T-helper 17 cell (primary cell): ENCODE measurements at regions not wholly inside any gene's neighbourhood (a gene's known extent, or its start where the extent isn't known, plus 50 kb on each side); places are given as distances from the start of the nearest gene placed in this dataset.
"Not testable (repeated sequence)": the region's sequence is repeated elsewhere in the genome, so short reads cannot be mapped to it uniquely, and the experiment has no call there.

Experiments
- ATAC-seq: fragments of 150-1000 bp; cut with Tn5 transposase; 2 replicates; pipeline ENCODE4 v1.10.0; 2021; ENCODE audit warnings: mild to moderate bottlenecking, moderate library complexity
- DNase-seq, 3 donors: peaks; one replicate each; pipeline versions ENCODE4 v3.0.0 to v3.0.0-alpha.2; 2020 to 2021
- H3K9me3 ChIP-seq: one replicate; pipeline ENCODE4 v1.7.0; 2013; ENCODE audit warnings: low read length, mild to moderate bottlenecking; ENCODE audit not compliant: control insufficient read depth, poor library complexity, severe bottlenecking
- H3K27ac Mint-ChIP-seq: one replicate; pipeline ENCODE4 v1.8.0; 2022; ENCODE audit warnings: mild to moderate bottlenecking, moderate library complexity, mixed read lengths
- H3K27me3 Mint-ChIP-seq: one replicate; pipeline ENCODE4 v1.8.0; 2022; ENCODE audit warnings: mixed read lengths
- H3K36me3 Mint-ChIP-seq: one replicate; pipeline ENCODE4 v1.8.0; 2022; ENCODE audit warnings: low read depth, mixed read lengths
- H3K4me1 Mint-ChIP-seq: one replicate; pipeline ENCODE4 v1.8.0; 2022; ENCODE audit warnings: mild to moderate bottlenecking, mixed read lengths
- H3K4me3 Mint-ChIP-seq: one replicate; pipeline ENCODE4 v1.8.0; 2022; ENCODE audit warnings: mild to moderate bottlenecking, moderate library complexity, mixed read lengths

DNA sequence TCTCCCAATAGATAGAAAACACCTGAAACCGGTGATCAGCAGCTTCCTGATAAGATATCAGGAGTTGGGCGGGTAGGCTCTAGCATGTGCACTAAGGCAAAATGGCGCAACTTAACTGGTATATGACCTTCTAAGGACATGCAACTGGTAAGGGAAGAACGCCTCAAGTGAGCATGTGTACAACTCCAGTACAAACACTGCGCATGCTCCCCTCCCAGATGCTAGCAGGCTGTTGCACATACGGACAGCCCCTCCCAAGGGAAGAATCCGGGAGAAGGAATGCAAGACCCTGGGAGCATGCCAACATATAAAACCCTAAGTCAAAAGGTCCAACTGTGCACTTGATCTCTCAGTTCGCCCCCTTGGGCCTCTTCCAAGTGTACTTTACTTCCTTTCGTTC lies 110.8 kb downstream of the TSEN15 start:
- no peaks in the 10 kb centered on the region for H3K4me1 Mint-ChIP-seq
- H3K9me3 ChIP-seq: no peaks in the 10 kb centered on the region
- DNase-seq: no peak
- no peak overlapping the region for H3K4me3 Mint-ChIP-seq
- no peak overlapping the region for H3K27ac Mint-ChIP-seq
- no peak for ATAC-seq
- H3K27me3 Mint-ChIP-seq: no peaks in the 10 kb centered on the region
- no peaks in the 10 kb centered on the region for H3K36me3 Mint-ChIP-seq

DNA sequence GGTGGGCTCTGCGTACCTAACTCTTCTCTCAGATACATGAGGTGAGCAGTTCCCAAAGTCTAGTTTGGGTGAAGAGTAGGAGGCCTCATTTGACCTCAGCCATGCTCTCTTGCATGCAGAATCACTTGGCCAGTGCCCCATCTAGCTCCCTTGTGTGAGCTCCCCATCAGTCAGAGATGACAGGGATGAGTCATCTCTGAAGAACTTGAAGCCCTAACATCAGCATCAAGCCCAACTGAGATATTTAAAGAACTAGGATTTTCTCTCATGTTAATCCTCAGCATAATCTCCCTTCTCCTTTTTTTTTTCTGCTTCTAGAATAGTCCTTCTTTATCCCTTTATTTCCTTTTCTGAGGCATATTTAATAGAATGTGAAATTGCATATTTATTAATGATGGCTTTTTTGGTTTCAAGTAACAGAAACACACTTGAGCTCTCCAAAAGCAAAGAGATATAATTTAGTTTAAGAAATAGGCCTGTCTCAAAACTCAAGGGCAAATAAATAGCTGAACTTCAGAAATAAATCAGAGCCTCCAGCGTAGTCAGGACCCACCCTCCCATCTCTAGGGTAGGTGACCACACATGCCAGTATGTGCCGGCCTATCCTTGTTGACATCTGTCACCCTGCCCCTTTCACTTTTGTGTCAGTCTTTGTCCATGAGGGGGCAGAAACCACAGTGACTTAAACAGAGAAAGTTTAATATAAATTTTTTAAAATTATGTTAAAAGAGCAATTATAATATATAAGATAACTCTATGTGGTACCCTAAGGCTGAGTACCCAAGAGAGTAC lies 112.3 kb downstream of the TSEN15 start:
- Mint-ChIP-seq H3K27me3 (no peaks in the 10 kb centered on the region), H3K36me3 (no peaks in the 10 kb centered on the region), H3K27ac (no peak overlapping the region), H3K4me3 (no peak overlapping the region), H3K4me1 (no peaks in the 10 kb centered on the region)
- no peaks in the 10 kb centered on the region for H3K9me3 ChIP-seq
- no peak for ATAC-seq
- no peak for DNase-seq

DNA sequence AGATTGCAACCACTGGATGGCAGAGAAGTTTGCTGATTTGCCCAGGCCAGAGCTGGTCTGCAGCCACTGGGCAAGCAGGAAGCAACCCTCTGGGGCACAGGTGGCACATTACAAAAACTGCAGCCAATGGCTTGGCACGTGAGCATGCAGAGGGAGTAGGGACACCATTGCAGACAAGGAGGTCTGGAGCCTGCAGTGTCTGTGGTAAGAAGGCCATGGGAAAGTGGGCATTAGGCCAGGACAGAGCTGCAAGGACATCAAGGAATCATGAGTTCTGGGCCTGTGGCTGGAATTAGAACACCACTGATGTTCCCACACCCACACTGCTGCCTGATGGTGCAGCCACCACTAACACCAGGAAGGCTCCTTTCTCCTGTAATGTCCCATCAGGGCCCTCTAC lies 113.0 kb downstream of the TSEN15 start:
- no peaks in the 10 kb centered on the region for H3K9me3 ChIP-seq
- no peaks in the 10 kb centered on the region for H3K4me1 Mint-ChIP-seq
- ATAC-seq (no peak), DNase-seq (no peak)
- no peaks in the 10 kb centered on the region for H3K36me3 Mint-ChIP-seq
- no peak overlapping the region for H3K27ac Mint-ChIP-seq
- H3K27me3 Mint-ChIP-seq: no peaks in the 10 kb centered on the region
- H3K4me3 Mint-ChIP-seq: no peak overlapping the region

GRCh38 chr1:184166485-184166884 lies 115.0 kb downstream of the TSEN15 start:
- no peaks in the 10 kb centered on the region for H3K9me3 ChIP-seq
- ATAC-seq: no peak
- no peaks in the 10 kb centered on the region for H3K27me3 Mint-ChIP-seq
- no peaks in the 10 kb centered on the region for H3K36me3 Mint-ChIP-seq
- no peak overlapping the region for H3K27ac Mint-ChIP-seq
- no peaks in the 10 kb centered on the region for H3K4me1 Mint-ChIP-seq
- no peak for DNase-seq
- no peak overlapping the region for H3K4me3 Mint-ChIP-seq

GRCh38 chr1:184167352-184167751 lies 115.8 kb downstream of the TSEN15 start:
- Mint-ChIP-seq H3K36me3 (no peaks in the 10 kb centered on the region), H3K4me3 (no peak overlapping the region), H3K27ac (no peak overlapping the region), H3K27me3 (no peaks in the 10 kb centered on the region), H3K4me1 (no peaks in the 10 kb centered on the region)
- DNase-seq: no peak
- no peak for ATAC-seq
- no peaks in the 10 kb centered on the region for H3K9me3 ChIP-seq

GRCh38 chr1:184170719-184171118 lies 119.2 kb downstream of the TSEN15 start:
- Mint-ChIP-seq H3K27ac (no peak overlapping the region), H3K4me1 (no peaks in the 10 kb centered on the region)

DNA sequence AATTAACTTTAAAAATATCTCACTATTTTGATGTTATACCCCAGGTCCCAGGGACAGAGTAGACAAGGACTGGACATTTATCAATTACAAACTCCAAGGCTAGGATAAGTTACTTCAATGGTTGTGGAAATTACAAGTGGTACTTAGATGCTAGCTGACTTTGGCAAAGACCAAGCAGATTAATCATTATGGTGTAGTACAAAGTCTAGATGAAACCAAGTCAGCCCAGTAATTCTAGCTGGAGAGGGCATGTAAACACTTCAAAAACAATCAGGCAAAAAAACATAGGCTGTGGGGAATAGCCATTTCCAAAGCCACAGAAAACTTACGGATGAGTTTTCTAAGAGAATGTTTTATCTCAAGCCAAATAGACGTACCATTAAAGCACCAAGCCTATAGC lies 124.5 kb downstream of the TSEN15 start:
- DNase-seq: no peak
- no peaks in the 10 kb centered on the region for H3K4me1 Mint-ChIP-seq
- H3K27me3 Mint-ChIP-seq: no peaks in the 10 kb centered on the region

More at GRCh38 chr1:184170719-184171118, 119.2 kb downstream of the TSEN15 start:
- H3K4me3 Mint-ChIP-seq: no peak overlapping the region
- H3K9me3 ChIP-seq: no peaks in the 10 kb centered on the region
- DNase-seq (no peak), ATAC-seq (no peak)
- no peaks in the 10 kb centered on the region for H3K36me3 Mint-ChIP-seq
- no peaks in the 10 kb centered on the region for H3K27me3 Mint-ChIP-seq

GRCh38 chr1:184181044-184181443 lies 129.5 kb downstream of the TSEN15 start:
- no peak for ATAC-seq
- DNase-seq: no peak
- no peak overlapping the region for H3K27ac Mint-ChIP-seq
- H3K36me3 Mint-ChIP-seq: no peaks in the 10 kb centered on the region
- H3K4me3 Mint-ChIP-seq: no peak overlapping the region
- no peaks in the 10 kb centered on the region for H3K4me1 Mint-ChIP-seq
- H3K9me3 ChIP-seq: no peaks in the 10 kb centered on the region
- H3K27me3 Mint-ChIP-seq: no peaks in the 10 kb centered on the region

More for the DNA sequence above, 124.5 kb downstream of the TSEN15 start:
- no peak for ATAC-seq
- Mint-ChIP-seq H3K27ac (no peak overlapping the region), H3K36me3 (no peaks in the 10 kb centered on the region), H3K4me3 (no peak overlapping the region)
- no peaks in the 10 kb centered on the region for H3K9me3 ChIP-seq

GRCh38 chr1:184183919-184184318 lies 132.4 kb downstream of the TSEN15 start:
- DNase-seq: no peak
- ATAC-seq: no peak
- peaks cover 5% of the 10 kb centered on the region for H3K27me3 Mint-ChIP-seq
- H3K9me3 ChIP-seq: no peaks in the 10 kb centered on the region
- H3K27ac Mint-ChIP-seq: no peak overlapping the region
- H3K4me1 Mint-ChIP-seq: no peaks in the 10 kb centered on the region
- no peak overlapping the region for H3K4me3 Mint-ChIP-seq
- H3K36me3 Mint-ChIP-seq: no peaks in the 10 kb centered on the region

GRCh38 chr1:184184614-184185013 lies 133.1 kb downstream of the TSEN15 start:
- H3K27me3 Mint-ChIP-seq, DNase-seq, H3K27ac Mint-ChIP-seq, ATAC-seq, H3K36me3 Mint-ChIP-seq, H3K9me3 ChIP-seq, H3K4me3 Mint-ChIP-seq, H3K4me1 Mint-ChIP-seq: not testable (repeated sequence)

DNA sequence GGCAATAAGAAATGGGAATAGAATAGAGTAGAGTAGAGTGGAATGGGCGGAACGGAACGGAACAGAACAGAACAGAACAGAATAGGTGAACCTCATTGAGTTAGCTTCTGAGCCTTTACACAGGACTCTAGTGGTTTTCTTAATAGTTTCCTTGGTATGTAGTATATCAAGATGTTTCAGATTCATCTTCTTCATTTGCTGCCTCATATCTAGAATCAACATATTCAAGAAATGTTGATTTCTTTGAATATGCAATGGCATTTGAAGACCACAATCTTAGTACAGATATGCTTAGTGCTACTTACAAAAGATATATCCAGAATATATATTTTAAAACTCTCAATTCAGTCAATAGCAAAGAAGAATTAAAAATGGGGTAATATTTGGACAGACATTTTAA lies 133.8 kb downstream of the TSEN15 start:
- peaks cover 2% of the 10 kb centered on the region for H3K36me3 Mint-ChIP-seq
- DNase-seq: no peak
- H3K27ac Mint-ChIP-seq: no peak overlapping the region

DNA sequence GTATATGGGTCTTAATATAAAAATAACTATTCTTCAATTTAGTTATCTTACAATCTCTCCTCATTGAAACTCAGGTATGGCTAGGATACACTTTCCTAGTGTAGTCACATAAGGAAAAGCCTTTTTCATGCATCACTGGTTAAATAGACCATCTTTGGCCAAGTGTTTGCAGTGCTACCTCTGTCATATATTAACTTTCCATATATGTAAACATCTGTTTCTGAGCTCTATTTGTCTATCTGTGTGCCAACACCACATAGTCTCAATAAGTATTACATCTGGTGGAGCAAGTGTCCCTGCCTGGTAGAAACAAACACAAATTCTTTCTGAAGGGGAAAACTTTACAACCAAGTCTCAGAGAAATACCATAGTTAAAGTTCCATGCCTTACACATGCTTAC lies 134.6 kb downstream of the TSEN15 start:
- Mint-ChIP-seq H3K27ac (no peak overlapping the region), H3K36me3 (peaks cover 2% of the 10 kb centered on the region), H3K4me1 (no peaks in the 10 kb centered on the region), H3K4me3 (no peak overlapping the region), H3K27me3 (peaks cover 17% of the 10 kb centered on the region)
- no peak for ATAC-seq
- no peak for DNase-seq
- H3K9me3 ChIP-seq: no peaks in the 10 kb centered on the region

More for the DNA sequence above, 133.8 kb downstream of the TSEN15 start:
- Mint-ChIP-seq H3K4me1 (no peaks in the 10 kb centered on the region), H3K27me3 (peaks cover 9% of the 10 kb centered on the region), H3K4me3 (no peak overlapping the region)
- ATAC-seq: no peak
- H3K9me3 ChIP-seq: no peaks in the 10 kb centered on the region

DNA sequence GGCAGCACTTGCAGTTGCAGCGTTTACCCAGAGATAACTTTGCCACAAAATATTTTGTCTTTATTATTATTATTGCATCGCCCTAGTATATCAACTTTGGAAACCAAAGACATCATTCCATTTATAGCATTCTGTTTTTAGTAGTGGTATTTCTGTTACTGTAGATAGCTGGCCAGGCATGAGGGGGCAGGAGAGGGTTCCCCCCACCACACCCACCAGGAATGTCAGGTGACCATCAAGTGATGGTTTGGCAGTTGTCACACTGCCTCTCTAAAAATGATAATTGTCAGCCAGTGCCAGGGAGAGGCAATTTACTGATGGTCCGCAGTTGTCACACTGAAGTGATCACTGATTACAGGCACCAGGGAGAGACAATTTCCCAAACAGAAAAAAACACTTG lies 135.6 kb downstream of the TSEN15 start:
- no peak for ATAC-seq
- H3K36me3 Mint-ChIP-seq: peaks cover 2% of the 10 kb centered on the region

DNA sequence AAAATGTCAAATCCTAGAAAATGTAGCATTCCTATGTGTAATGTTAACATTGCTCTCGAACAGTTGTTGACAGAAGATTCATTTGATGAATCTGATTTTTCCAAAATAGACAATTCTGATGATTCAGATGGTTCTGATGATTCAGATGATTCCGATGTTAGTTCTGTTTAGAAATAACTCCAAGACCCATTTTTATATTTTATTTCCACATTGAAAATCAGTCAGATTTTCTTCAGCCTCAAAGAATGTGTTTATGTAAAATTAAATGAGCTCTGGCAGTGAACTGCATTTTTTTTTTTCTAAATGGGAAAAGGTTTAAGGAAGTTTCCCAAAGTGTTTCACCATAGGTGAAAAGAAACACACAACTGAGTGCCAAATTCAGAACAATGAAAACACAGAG lies 136.5 kb downstream of the TSEN15 start:
- no peak overlapping the region for H3K4me3 Mint-ChIP-seq
- no peaks in the 10 kb centered on the region for H3K4me1 Mint-ChIP-seq
- ATAC-seq (no peak), DNase-seq (no peak)
- H3K9me3 ChIP-seq: no peaks in the 10 kb centered on the region
- peaks cover 2% of the 10 kb centered on the region for H3K36me3 Mint-ChIP-seq
- H3K27me3 Mint-ChIP-seq: peaks cover 29% of the 10 kb centered on the region
- H3K27ac Mint-ChIP-seq: no peak overlapping the region

More for the DNA sequence above, 135.6 kb downstream of the TSEN15 start:
- no peak overlapping the region for H3K27ac Mint-ChIP-seq
- no peaks in the 10 kb centered on the region for H3K9me3 ChIP-seq
- no peak overlapping the region for H3K4me3 Mint-ChIP-seq
- no peak for DNase-seq
- no peaks in the 10 kb centered on the region for H3K4me1 Mint-ChIP-seq
- peaks cover 20% of the 10 kb centered on the region for H3K27me3 Mint-ChIP-seq
